K562 (cell line): ENCODE measurements at regions not wholly inside any gene's neighbourhood (a gene's known extent, or its start where the extent isn't known, plus 50 kb on each side); places are given as distances from the start of the nearest gene placed in this dataset.

Source experiments
- LARP7 ChIP-seq: fragments of 450-650 bp; IDR thresholded peaks from 2 replicates; pipeline ENCODE4 v1.6.1; 2016
- NR4A1 ChIP-seq, 2 experiments: fragments of 250-450 bp in 1 of 2; fragments of 450-650 bp in 1 of 2; sonication (Bioruptor Pico) in 1 of 2; IDR thresholded peaks; 2 replicates each; pipeline versions ENCODE4 v1.4.0 to v1.6.1; 2016 to 2020; ENCODE audit warnings: mild to moderate bottlenecking in 2 of 2, missing compliant biosample characterization in 1 of 2, missing genetic modification characterization in 1 of 2, moderate library complexity in 1 of 2
- POU5F1 ChIP-seq: fragments of 150-350 bp; IDR thresholded peaks from 2 replicates; pipeline ENCODE4 v1.6.1; 2014; ENCODE audit warnings: borderline replicate concordance, low read length, low read depth, mild to moderate bottlenecking; ENCODE audit not compliant: partially characterized antibody
- ZNF766 ChIP-seq: fragments of 200-800 bp; sonication (Bioruptor generic); conservative IDR thresholded peaks from 2 replicates; pipeline ENCODE4 v1.6.1; 2016; ENCODE audit warnings: missing genetic modification characterization, missing compliant biosample characterization
- TF ChIP-seq, protein P1 (sequence below): fragments of 450-650 bp; IDR thresholded peaks from 2 replicates; pipeline ENCODE4 v1.6.1; 2016; ENCODE audit warnings: mild to moderate bottlenecking, moderate library complexity
- TF ChIP-seq, protein P2 (sequence below): fragments of 450-650 bp; conservative IDR thresholded peaks from 2 replicates; pipeline ENCODE4 v1.6.1; 2016; ENCODE audit warnings: missing genetic modification characterization, low read depth, mild to moderate bottlenecking, control low read depth, missing compliant biosample characterization

DNA sequence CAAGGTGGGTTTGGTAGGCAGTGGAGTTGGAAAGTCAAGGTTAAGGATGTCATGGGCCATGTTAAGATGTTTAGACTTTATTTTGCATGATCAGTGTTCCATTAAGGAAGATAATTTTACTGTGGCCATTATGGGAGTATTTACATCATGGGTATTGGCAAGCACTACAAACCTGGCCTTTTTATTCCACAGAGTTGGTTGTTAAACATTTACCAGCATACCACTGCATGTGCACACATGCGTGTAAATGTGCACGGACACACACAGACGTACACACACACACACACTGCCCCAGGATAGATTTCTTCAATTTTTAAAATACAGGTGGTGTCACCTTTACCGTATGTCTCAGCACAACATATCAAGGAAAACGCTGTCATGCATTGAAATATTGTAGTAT lies 51.4 kb upstream of the ITGA6 start (continued):
- TF ChIP-seq, protein P1, sequence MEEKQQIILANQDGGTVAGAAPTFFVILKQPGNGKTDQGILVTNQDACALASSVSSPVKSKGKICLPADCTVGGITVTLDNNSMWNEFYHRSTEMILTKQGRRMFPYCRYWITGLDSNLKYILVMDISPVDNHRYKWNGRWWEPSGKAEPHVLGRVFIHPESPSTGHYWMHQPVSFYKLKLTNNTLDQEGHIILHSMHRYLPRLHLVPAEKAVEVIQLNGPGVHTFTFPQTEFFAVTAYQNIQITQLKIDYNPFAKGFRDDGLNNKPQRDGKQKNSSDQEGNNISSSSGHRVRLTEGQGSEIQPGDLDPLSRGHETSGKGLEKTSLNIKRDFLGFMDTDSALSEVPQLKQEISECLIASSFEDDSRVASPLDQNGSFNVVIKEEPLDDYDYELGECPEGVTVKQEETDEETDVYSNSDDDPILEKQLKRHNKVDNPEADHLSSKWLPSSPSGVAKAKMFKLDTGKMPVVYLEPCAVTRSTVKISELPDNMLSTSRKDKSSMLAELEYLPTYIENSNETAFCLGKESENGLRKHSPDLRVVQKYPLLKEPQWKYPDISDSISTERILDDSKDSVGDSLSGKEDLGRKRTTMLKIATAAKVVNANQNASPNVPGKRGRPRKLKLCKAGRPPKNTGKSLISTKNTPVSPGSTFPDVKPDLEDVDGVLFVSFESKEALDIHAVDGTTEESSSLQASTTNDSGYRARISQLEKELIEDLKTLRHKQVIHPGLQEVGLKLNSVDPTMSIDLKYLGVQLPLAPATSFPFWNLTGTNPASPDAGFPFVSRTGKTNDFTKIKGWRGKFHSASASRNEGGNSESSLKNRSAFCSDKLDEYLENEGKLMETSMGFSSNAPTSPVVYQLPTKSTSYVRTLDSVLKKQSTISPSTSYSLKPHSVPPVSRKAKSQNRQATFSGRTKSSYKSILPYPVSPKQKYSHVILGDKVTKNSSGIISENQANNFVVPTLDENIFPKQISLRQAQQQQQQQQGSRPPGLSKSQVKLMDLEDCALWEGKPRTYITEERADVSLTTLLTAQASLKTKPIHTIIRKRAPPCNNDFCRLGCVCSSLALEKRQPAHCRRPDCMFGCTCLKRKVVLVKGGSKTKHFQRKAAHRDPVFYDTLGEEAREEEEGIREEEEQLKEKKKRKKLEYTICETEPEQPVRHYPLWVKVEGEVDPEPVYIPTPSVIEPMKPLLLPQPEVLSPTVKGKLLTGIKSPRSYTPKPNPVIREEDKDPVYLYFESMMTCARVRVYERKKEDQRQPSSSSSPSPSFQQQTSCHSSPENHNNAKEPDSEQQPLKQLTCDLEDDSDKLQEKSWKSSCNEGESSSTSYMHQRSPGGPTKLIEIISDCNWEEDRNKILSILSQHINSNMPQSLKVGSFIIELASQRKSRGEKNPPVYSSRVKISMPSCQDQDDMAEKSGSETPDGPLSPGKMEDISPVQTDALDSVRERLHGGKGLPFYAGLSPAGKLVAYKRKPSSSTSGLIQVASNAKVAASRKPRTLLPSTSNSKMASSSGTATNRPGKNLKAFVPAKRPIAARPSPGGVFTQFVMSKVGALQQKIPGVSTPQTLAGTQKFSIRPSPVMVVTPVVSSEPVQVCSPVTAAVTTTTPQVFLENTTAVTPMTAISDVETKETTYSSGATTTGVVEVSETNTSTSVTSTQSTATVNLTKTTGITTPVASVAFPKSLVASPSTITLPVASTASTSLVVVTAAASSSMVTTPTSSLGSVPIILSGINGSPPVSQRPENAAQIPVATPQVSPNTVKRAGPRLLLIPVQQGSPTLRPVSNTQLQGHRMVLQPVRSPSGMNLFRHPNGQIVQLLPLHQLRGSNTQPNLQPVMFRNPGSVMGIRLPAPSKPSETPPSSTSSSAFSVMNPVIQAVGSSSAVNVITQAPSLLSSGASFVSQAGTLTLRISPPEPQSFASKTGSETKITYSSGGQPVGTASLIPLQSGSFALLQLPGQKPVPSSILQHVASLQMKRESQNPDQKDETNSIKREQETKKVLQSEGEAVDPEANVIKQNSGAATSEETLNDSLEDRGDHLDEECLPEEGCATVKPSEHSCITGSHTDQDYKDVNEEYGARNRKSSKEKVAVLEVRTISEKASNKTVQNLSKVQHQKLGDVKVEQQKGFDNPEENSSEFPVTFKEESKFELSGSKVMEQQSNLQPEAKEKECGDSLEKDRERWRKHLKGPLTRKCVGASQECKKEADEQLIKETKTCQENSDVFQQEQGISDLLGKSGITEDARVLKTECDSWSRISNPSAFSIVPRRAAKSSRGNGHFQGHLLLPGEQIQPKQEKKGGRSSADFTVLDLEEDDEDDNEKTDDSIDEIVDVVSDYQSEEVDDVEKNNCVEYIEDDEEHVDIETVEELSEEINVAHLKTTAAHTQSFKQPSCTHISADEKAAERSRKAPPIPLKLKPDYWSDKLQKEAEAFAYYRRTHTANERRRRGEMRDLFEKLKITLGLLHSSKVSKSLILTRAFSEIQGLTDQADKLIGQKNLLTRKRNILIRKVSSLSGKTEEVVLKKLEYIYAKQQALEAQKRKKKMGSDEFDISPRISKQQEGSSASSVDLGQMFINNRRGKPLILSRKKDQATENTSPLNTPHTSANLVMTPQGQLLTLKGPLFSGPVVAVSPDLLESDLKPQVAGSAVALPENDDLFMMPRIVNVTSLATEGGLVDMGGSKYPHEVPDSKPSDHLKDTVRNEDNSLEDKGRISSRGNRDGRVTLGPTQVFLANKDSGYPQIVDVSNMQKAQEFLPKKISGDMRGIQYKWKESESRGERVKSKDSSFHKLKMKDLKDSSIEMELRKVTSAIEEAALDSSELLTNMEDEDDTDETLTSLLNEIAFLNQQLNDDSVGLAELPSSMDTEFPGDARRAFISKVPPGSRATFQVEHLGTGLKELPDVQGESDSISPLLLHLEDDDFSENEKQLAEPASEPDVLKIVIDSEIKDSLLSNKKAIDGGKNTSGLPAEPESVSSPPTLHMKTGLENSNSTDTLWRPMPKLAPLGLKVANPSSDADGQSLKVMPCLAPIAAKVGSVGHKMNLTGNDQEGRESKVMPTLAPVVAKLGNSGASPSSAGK, result no peak
- TF ChIP-seq, protein P2, sequence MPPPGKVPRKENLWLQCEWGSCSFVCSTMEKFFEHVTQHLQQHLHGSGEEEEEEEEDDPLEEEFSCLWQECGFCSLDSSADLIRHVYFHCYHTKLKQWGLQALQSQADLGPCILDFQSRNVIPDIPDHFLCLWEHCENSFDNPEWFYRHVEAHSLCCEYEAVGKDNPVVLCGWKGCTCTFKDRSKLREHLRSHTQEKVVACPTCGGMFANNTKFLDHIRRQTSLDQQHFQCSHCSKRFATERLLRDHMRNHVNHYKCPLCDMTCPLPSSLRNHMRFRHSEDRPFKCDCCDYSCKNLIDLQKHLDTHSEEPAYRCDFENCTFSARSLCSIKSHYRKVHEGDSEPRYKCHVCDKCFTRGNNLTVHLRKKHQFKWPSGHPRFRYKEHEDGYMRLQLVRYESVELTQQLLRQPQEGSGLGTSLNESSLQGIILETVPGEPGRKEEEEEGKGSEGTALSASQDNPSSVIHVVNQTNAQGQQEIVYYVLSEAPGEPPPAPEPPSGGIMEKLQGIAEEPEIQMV, result no peak
- TF ChIP-seq NR4A1 (CRISPR knock-in tag; IDR thresholded peaks at IDR 0.05), result no peak
- TF ChIP-seq NR4A1 (tag; IDR thresholded peaks at IDR 0.05), result no peak
- no peak for TF ChIP-seq ZNF766
- no peak for TF ChIP-seq POU5F1
- no peak for TF ChIP-seq LARP7
